GM18507 (cell line): ENCODE measurements at regions not wholly inside any gene's neighbourhood (a gene's known extent, or its start where the extent isn't known, plus 50 kb on each side); places are given as distances from the start of the nearest gene placed in this dataset.
"Not testable (repeated sequence)": the region's sequence is repeated elsewhere in the genome, so short reads cannot be mapped to it uniquely, and the experiment has no call there.

Experiments
- DNase-seq: peaks from one replicate; pipeline ENCODE4 v3.0.0; 2011; ENCODE audit warnings: low read depth; ENCODE audit not compliant: insufficient read length; ENCODE audit errors: extremely low spot score
- FAIRE-seq: peaks from 2 replicates; lab custom pipeline; 2011; peaks lifted over from hg19 to GRCh38; lab: Jason Lieb, UNC

- DNase-seq, FAIRE-seq: not testable (repeated sequence)
These were observed 50.7 kb upstream of the DEFB108B start for GRCh38 chr11:71782229-71782861.

- DNase-seq, FAIRE-seq: not testable (repeated sequence)
These were observed 49.8 kb upstream of the DEFB108B start for GRCh38 chr11:71783191-71783590.
